Fibroblast of lung (primary cell): ENCODE measurements at regions not wholly inside any gene's neighbourhood (a gene's known extent, or its start where the extent isn't known, plus 50 kb on each side); places are given as distances from the start of the nearest gene placed in this dataset.

Experiments
- CTCF ChIP-seq, 2 donors: IDR thresholded peaks in 1 of 2; conservative IDR thresholded peaks in 1 of 2; 1 replicate in 1 of 2; 2 replicates in 1 of 2; pipeline ENCODE4 v1.5.1; 2011 to 2012; ENCODE audit warnings: low read length in 2 of 2, control low read depth in 1 of 2, inconsistent platforms in 1 of 2, low read depth in 1 of 2, mild to moderate bottlenecking in 1 of 2
- EZH2 ChIP-seq: IDR thresholded peaks from 2 replicates; pipeline ENCODE4 v1.5.1; 2012; ENCODE audit warnings: low read length, control low read depth, mild to moderate bottlenecking; ENCODE audit errors: missing control alignments

GRCh38 chr10:130777507-130778165, 533.9 kb downstream of the TCERG1L start:
- TF ChIP-seq CTCF (conservative IDR thresholded peaks at IDR 0.05 in 1 of 2, IDR thresholded peaks at IDR 0.05 in 1 of 2; ENCODE audit: low read depth in 1 of 2, low read length in 2 of 2): no peak
- TF ChIP-seq EZH2: no peak
